HG02938 (cell line): ENCODE measurements at regions not wholly inside any gene's neighbourhood (a gene's known extent, or its start where the extent isn't known, plus 50 kb on each side); places are given as distances from the start of the nearest gene placed in this dataset.

Experiments
- ATAC-seq: cut with Tn5 transposase; IDR thresholded peaks from one replicate; pipeline ENCODE4 v1.9.1; 2021; ENCODE audit warnings: mild to moderate bottlenecking, moderate library complexity; ENCODE audit not compliant: unreplicated experiment

GRCh38 chr13:25044071-25044470, 51.9 kb upstream of the PABPC3 start:
- no peak for ATAC-seq
